ENCODE measurements at regions not wholly inside any gene's neighbourhood (a gene's known extent, or its start where the extent isn't known, plus 50 kb on each side); places are given as distances from the start of the nearest gene placed in this dataset.
"Not testable (repeated sequence)": the region's sequence is repeated elsewhere in the genome, so short reads cannot be mapped to it uniquely, and the experiment has no call there.

DNA sequence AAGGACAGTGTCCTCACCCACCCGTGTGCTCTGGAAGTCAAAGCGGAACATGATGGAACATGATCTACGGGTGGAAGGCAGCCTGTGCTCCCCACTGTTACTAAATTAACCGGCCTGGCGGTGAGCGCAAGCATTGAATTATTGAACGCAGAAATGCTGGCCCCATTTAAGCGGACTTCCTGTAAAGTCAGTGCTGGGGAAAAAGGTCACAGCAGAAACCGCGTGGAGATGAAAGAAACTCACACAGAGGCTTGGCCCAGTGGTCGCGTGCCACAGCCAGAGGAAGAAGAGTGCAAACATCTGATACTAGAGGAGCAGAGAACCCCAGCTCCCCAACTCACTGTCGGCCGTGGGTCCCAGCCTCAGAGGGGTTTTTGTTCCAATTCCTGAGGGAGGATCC lies 321.2 kb downstream of the ADGRD1 start:
- DNase-seq (ENCODE audit: low read depth): no peak

DNA sequence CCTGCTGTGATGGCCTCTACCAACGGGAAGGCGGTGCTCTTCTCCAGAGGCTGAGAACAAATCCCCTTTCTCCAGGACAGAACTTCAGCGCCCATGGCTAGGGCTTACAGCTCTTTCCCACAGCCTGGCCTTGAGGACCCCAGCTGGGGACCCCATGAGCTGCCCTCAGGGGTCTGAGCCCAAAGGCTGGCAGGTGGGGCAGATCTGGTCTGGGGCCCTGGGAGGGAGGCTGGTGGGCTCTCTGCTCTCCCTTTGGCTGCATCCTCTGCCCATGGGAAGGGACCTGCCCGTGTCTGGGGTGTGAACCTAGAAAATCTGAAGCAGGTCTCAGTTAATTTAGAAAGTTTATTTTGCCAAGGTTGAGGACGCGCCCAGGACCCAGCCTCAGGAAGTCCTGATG lies 322.1 kb downstream of the ADGRD1 start:
- DNase-seq (ENCODE audit: low read depth): no peak

- DNase-seq (ENCODE audit: low read depth): no peak
Measured at GRCh38 chr12:131276501-131277185, 322.9 kb downstream of the ADGRD1 start.

GRCh38 chr12:131277186-131278091 lies 323.7 kb downstream of the ADGRD1 start:
- not testable (repeated sequence) for DNase-seq (ENCODE audit: low read depth)

DNA sequence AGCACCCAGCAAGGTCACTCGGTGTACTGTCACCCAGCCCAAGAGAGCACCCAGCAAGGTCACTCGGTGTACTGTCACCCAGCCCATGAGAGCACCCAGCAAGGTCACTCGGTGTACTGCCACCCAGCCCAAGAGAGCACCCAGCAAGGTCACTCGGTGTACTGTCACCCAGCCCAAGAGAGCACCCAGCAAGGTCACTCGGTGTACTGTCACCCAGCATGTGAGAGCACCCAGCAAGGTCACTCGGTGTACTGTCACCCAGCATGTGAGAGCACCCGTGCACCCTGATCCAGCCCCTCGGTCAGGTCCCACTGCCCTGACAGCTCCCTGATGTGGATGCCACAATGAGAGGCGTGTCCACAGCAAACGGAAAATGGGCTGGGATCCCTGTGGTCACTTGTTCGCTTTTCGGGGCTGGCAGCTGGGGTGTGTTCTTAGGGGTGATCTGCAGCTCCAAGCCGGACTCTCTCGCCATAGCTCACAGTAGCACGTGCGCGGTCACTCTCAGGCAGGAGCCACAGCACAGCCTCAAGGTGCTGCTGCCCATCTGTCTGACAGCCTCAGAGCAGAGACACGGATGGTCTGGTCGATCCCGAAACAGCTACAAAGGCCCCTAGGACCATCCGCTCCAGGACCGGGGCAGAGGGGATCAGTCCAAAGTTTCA lies 324.9 kb downstream of the ADGRD1 start:
- DNase-seq (ENCODE audit: low read depth): not testable (repeated sequence)

DNA sequence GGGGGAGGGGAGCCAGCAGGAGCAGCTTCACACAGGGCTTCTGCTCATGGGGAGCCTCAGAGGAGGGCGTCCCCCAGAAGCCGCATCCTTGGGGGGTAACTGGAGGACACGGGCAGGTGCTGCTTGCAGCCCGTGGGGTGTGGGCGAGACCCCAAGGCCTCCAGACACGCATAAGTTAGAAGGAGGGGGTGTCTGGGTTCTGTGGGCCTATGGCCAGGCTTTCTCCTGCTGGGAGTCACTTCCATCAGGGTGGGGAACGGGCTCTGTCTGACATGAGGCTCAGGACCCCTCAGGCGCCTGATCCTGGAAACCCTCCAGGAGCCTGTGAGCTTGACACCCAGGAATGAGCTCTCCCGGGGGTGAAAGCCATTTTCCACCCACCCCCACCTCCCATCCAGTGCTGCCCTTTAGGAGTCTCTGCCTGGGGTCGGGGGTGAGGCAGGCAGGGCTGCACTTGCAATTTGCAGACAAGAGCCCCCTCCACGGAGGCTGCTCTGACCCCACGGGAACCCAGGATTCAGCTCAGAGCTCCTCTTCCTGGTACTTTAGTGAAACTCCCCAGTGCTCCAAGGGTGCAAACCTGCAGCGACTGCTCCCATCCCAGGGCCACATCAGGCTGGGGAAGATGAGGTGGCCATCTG lies 325.7 kb downstream of the ADGRD1 start:
- DNase-seq (ENCODE audit: low read depth): no peak

- DNase-seq (ENCODE audit: low read depth): no peak
Measured at GRCh38 chr12:131280426-131280825, 326.7 kb downstream of the ADGRD1 start.

DNA sequence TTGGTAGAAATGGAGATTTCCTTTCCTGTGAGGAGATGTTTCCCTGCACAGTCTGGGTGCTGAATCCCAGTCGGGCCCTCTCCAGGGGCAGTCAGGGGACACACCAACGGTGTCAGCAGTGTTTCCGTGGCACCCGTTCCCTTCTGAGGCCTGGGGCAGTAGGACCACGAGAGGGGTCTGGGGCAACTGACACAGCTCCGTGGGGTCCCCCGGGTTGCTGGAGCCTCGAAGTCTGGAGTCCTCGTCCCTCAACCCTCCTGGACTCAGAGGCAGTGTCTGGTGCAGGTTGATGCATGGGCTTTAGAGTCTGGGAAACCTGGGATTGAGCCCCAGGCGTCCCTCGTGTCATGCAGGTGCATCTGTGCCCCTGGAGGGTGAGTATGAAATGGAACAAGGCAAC lies 327.3 kb downstream of the ADGRD1 start:
- no peak for DNase-seq (ENCODE audit: low read depth)

DNA sequence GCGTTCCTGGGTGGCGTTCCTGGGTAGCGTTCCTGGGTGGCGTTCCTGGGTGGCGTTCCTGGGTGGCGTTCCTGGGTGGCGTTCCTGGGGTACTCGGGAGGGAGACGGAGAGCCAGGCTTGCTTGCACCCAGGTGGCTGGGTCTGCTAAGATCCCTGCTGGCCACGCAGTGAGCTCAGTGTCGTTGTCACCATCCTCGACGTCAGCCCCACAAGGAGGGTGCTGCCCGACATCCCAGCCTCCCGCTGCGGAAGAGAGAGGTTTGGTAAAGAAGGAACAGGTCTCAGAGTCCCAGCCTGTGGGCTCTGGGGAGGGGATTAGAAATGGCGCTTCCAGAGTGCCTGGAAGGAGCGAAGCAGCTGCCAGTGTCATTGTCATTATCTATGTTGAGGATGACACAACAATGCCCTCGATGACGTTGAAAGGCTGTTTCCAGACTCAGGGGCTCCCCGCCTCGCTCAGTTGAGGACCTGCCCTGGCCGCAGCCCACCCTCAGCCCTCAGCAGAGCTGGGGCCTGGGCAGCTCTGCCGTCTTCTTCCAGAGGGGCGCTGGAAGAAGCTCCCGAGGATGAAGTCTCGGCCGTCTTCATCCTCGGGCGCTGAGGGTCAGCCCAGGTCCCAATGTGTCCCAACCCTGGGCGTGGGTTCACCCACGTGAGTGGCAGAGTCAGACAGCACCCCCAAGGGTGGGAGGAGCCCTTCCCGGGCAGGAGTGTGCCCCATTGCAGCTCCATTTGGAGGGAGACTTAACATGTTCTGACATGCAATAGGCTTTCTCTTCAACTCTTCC lies 328.8 kb downstream of the ADGRD1 start:
- DNase-seq (ENCODE audit: low read depth): no peak

DNA sequence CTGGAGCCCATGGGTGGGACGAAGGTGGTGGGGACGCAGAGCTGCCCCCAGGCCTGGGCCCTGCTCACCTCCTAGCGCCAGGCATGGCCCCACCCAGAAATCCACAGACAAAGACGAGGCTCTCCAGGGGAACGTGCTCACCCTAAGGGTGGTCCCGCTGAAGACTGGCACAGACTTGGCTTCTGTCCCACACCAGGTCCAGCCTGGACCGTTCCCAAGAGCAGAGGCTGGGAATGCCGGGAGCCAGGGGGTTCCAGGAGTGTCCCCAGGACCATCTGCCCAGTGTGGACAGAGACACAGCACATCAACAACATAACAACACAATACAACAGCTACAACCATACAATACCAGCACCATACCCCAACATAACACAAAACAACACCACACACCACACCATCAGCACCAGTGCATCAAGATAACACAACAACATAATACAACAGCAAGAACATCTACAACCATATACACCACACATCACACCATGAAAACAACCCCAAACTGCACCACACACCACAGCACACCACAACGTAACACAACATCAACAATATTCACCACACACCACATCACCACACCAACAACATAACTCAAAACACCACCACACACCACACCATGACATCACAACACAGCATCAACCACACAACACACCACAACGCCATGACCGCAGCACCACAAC lies 329.6 kb downstream of the ADGRD1 start:
- no peak for DNase-seq (ENCODE audit: low read depth)

- not testable (repeated sequence) for DNase-seq (ENCODE audit: low read depth)
Measured at GRCh38 chr12:131283862-131284825, 330.4 kb downstream of the ADGRD1 start.

- not testable (repeated sequence) for DNase-seq (ENCODE audit: low read depth)
Measured at GRCh38 chr12:131284954-131285904, 331.5 kb downstream of the ADGRD1 start.

- not testable (repeated sequence) for DNase-seq (ENCODE audit: low read depth)
Measured at GRCh38 chr12:131285905-131286295, 332.2 kb downstream of the ADGRD1 start.

DNA sequence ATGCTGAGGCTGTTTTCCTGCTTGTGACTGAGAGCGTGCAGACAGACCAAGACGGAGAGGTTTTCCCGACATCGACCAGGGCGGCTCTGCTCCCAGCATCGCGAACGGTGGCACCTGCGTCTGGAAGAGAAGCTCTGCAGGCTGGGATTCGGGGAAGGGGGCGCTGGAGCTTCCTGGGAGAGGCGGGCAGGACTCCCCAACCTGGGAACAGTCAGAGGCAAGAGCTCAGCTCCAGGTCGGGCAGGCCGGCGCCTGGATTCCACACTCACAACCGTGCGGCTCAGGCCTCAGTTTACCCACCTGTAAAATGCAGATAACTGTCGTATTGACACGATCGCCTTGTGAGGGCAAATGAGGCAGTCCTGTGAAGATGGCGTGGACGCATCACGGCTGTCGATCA lies 332.6 kb downstream of the ADGRD1 start:
- DNase-seq (ENCODE audit: low read depth): not testable (repeated sequence)

- no peak for DNase-seq (ENCODE audit: low read depth)
Measured at GRCh38 chr12:131287015-131287937, 333.6 kb downstream of the ADGRD1 start.

DNA sequence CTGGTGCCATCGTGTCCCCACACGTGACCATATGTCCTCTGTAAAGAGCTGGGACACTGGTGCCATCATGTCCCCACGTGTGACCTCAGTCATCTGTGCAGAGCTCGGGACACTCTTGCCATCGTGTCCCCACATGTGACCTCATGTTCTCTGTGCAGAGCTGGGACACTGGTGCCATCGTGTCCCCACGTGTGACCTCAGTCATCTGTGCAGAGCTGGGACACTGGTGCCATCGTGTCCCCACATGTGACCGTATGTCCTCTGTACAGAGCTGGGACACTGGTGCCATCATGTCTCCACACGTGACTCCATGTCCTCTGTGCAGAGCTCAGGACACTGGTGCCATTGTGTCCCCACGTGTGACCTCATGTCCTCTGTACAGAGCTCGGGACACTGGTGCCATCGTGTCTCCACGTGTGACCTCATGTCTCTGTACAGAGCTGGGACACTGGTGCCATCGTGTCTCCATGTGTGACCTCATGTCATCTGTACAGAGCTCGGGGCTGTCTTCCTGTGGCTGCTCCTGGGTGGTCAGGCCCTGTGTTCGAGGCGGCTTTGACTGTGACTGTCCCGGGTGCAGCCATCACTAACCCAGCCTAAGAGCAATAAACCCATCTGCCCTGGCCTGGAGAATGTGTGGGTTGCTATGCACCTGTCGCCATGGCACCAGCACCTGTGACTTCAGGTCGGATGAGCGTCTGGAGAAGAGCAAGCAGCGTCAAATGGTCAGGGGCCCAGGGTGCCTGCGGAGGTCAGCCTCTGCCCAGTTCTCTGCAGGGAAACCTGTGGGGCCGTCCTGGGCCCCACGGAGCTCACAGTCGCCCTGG lies 334.4 kb downstream of the ADGRD1 start:
- DNase-seq (ENCODE audit: low read depth): no peak
